B cell (primary cell): ENCODE measurements at regions not wholly inside any gene's neighbourhood (a gene's known extent, or its start where the extent isn't known, plus 50 kb on each side); places are given as distances from the start of the nearest gene placed in this dataset.

Source experiments
- ATAC-seq: fragments of 200-7000 bp; cut with Tn5 transposase; one replicate; pipeline ENCODE4 v1.10.0; 2021; ENCODE audit warnings: low read depth, mild to moderate bottlenecking, moderate number of reproducible peaks, moderate library complexity
- CTCF ChIA-PET: fragments of 350-600 bp; sonication (Branson Sonifier 250); formaldehyde crosslinking; loops from one replicate; lab custom pipeline; 2021; ENCODE audit warnings: antibody characterized with exemption, inconsistent platforms; lab: Charles Lee
- POLR2A ChIA-PET: fragments of 350-600 bp; sonication (Branson Sonifier 250); formaldehyde crosslinking; loops from one replicate; lab custom pipeline; 2021; ENCODE audit warnings: antibody characterized with exemption; lab: Charles Lee
- DNase-seq: peaks from one replicate; pipeline ENCODE4 v3.0.0; 2013
- H2AFZ ChIP-seq: 2 replicates; pipeline ENCODE4 v1.6.1; 2012; ENCODE audit warnings: mild to moderate bottlenecking, low read depth, low read length; ENCODE audit not compliant: insufficient read depth, poor library complexity, severe bottlenecking
- H3K27ac ChIP-seq, 2 donors: 1 replicate in 1 of 2; 2 replicates in 1 of 2; pipeline ENCODE4 v1.5.1; 2012 to 2013; ENCODE audit warnings: low read length in 2 of 2, mild to moderate bottlenecking in 2 of 2, moderate library complexity in 1 of 2
- H3K27me3 ChIP-seq, 4 experiments: fragments of 200-600 bp in 1 of 4; sonication (generic) in 1 of 4; replicated peaks in 1 of 4; 1 replicate in 2 of 4; 2 replicates in 2 of 4; pipeline versions ENCODE4 v1.6.1 to v1.7.0; 2013 to 2016; ENCODE audit warnings: low read length in 3 of 4, mild to moderate bottlenecking in 2 of 4, mixed read lengths in 1 of 4, moderate library complexity in 1 of 4; ENCODE audit not compliant: insufficient read depth in 4 of 4, control insufficient read depth in 3 of 4; ENCODE audit errors: control extremely low read depth in 1 of 4
- H3K36me3 ChIP-seq, 2 experiments: replicated peaks in 1 of 2; 1 replicate in 1 of 2; 2 replicates in 1 of 2; pipeline versions ENCODE4 v1.6.1 to v1.7.1; 2013; ENCODE audit warnings: low read length in 1 of 2; ENCODE audit not compliant: insufficient read depth in 2 of 2, control insufficient read depth in 1 of 2; ENCODE audit errors: control extremely low read depth in 1 of 2, extremely low read depth in 1 of 2
- H3K4me1 ChIP-seq, 2 donors: fragments of 200-600 bp in 1 of 2; sonication (generic) in 1 of 2; 1 replicate in 1 of 2; 2 replicates in 1 of 2; pipeline versions ENCODE4 v1.5.1 to v1.6.1; 2013 to 2017; ENCODE audit warnings: low read length in 2 of 2; ENCODE audit not compliant: control insufficient read depth in 2 of 2, insufficient read depth in 2 of 2
- H3K4me2 ChIP-seq: replicated peaks from 2 replicates; pipeline ENCODE3; 2012; ENCODE audit warnings: mild to moderate bottlenecking, low read depth, low read length; ENCODE audit not compliant: poor library complexity, severe bottlenecking
- H3K4me3 ChIP-seq, 5 experiments: fragments of 200-600 bp in 1 of 5; sonication (generic) in 1 of 5; 1 replicate in 3 of 5; 2 replicates in 2 of 5; pipeline versions ENCODE4 v1.5.1 to v1.7.0; 2011 to 2016; ENCODE audit warnings: low read length in 4 of 5, mild to moderate bottlenecking in 4 of 5, low read depth in 2 of 5, control low read depth in 1 of 5, moderate library complexity in 1 of 5; ENCODE audit not compliant: insufficient read depth in 1 of 5; ENCODE audit errors: control extremely low read depth in 1 of 5, extremely low read depth in 1 of 5
- H3K79me2 ChIP-seq: fragments of 200-600 bp; sonication (generic); one replicate; pipeline ENCODE4 v1.6.0; 2016; ENCODE audit warnings: low read length; ENCODE audit not compliant: control insufficient read depth, insufficient read depth
- H3K9ac ChIP-seq: fragments of 200-600 bp; sonication (generic); 2 replicates; pipeline ENCODE4 v1.6.1; 2017; ENCODE audit warnings: mild to moderate bottlenecking, low read length, moderate library complexity
- H3K9me3 ChIP-seq, 3 donors: one replicate each; pipeline versions ENCODE4 v1.6.1 to v1.7.1; 2013; ENCODE audit warnings: low read length in 2 of 3; ENCODE audit not compliant: control insufficient read depth in 2 of 3, insufficient read depth in 1 of 3; ENCODE audit errors: control extremely low read depth in 1 of 3
- H4K20me1 ChIP-seq: 2 replicates; pipeline ENCODE4 v1.6.0; 2012; ENCODE audit warnings: mild to moderate bottlenecking, low read length; ENCODE audit not compliant: insufficient read depth, control insufficient read depth, poor library complexity, severe bottlenecking
- H3K27ac Mint-ChIP-seq: one replicate; pipeline ENCODE4 v1.8.0; 2021; ENCODE audit warnings: mixed read lengths
- H3K27me3 Mint-ChIP-seq: one replicate; pipeline ENCODE4 v1.8.0; 2021; ENCODE audit warnings: mixed read lengths
- H3K4me1 Mint-ChIP-seq: one replicate; pipeline ENCODE4 v1.8.0; 2021; ENCODE audit warnings: mixed read lengths
- H3K4me3 Mint-ChIP-seq: one replicate; pipeline ENCODE4 v1.8.0; 2021; ENCODE audit warnings: mixed read lengths
- H3K9me3 Mint-ChIP-seq: one replicate; pipeline ENCODE4 v1.8.0; 2022; ENCODE audit warnings: mixed read lengths; ENCODE audit not compliant: insufficient read depth
- EZH2 ChIP-seq: IDR thresholded peaks from 2 replicates; pipeline ENCODE4 v1.6.1; 2012; ENCODE audit warnings: borderline replicate concordance, low read depth, mild to moderate bottlenecking, moderate library complexity, low read length; ENCODE audit not compliant: insufficient read depth, poor library complexity, severe bottlenecking
- WGBS: methylation state at CpG from one replicate; pipeline ENCODE4 v1.1.5; 2013; ENCODE audit warnings: missing lambda C conversion rate; ENCODE audit not compliant: insufficient coverage; 5-methylcytosine and 5-hydroxymethylcytosine counted together
- intact Hi-C: fragments of 100-400 bp; cut with micrococcal nuclease; formaldehyde crosslinking; loops from one replicate; pipeline ENCODE4 v1.10.0; 2022
- TF ChIP-seq, protein P1 (sequence below): fragments of 200-600 bp; IDR thresholded peaks from one replicate; pipeline ENCODE4 v1.8.0; 2022; ENCODE audit warnings: antibody characterized with exemption, mild to moderate bottlenecking

DNA sequence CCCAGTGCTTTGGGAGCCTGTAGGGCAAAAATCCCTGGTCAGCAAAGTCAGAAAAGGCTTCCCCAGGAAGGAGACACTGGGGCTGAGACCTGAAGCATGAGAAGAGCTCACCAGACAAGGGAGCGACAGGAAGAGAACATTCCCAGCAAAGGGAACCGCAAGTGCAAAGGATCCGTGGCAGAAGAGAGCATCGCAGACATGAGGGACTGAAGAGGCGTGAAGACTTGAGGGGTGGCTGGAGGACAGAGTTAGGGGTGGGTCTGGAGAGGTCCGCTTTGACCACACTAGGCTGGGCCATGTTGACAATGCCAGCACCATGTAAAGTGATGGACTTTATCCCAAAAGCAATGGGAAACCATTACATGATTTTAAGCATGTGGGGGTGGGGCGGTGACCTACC lies 128.1 kb upstream of the IRX3 start:
- Mint-ChIP-seq H3K9me3 (no peaks in the 10 kb centered on the region), H3K27ac (no peak overlapping the region), H3K4me1 (no peaks in the 10 kb centered on the region), H3K27me3 (peaks cover 20% of the 10 kb centered on the region), H3K4me3 (no peak overlapping the region)
- H3K27ac ChIP-seq, result no peak overlapping the region
- no peak overlapping the region for H3K4me2 ChIP-seq
- DNase-seq (no peak), ATAC-seq (no peak)
- ChIA-PET POLR2A (no interaction called here), CTCF (no interaction called here)
- no peaks in the 10 kb centered on the region for H4K20me1 ChIP-seq
- intact Hi-C loops, result no loop called here
- no peak overlapping the region for H3K4me3 ChIP-seq
- no peak overlapping the region for H3K9ac ChIP-seq
- 95% methylated on average over 7 of the region's 7 CpGs for WGBS
- no peaks in the 10 kb centered on the region for H3K4me1 ChIP-seq
- H3K36me3 ChIP-seq, result no peaks in the 10 kb centered on the region
- peaks cover 0 to 4% (median 0%) of the 10 kb centered on the region in 4 experiments for H3K27me3 ChIP-seq
- no peak overlapping the region for H2AFZ ChIP-seq
- no peak for TF ChIP-seq EZH2
- TF ChIP-seq, protein P1, sequence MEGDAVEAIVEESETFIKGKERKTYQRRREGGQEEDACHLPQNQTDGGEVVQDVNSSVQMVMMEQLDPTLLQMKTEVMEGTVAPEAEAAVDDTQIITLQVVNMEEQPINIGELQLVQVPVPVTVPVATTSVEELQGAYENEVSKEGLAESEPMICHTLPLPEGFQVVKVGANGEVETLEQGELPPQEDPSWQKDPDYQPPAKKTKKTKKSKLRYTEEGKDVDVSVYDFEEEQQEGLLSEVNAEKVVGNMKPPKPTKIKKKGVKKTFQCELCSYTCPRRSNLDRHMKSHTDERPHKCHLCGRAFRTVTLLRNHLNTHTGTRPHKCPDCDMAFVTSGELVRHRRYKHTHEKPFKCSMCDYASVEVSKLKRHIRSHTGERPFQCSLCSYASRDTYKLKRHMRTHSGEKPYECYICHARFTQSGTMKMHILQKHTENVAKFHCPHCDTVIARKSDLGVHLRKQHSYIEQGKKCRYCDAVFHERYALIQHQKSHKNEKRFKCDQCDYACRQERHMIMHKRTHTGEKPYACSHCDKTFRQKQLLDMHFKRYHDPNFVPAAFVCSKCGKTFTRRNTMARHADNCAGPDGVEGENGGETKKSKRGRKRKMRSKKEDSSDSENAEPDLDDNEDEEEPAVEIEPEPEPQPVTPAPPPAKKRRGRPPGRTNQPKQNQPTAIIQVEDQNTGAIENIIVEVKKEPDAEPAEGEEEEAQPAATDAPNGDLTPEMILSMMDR, result no peak
- no peaks in the 10 kb centered on the region for H3K79me2 ChIP-seq
- peaks cover 0 to 6% (median 0%) of the 10 kb centered on the region in 3 donors for H3K9me3 ChIP-seq

DNA sequence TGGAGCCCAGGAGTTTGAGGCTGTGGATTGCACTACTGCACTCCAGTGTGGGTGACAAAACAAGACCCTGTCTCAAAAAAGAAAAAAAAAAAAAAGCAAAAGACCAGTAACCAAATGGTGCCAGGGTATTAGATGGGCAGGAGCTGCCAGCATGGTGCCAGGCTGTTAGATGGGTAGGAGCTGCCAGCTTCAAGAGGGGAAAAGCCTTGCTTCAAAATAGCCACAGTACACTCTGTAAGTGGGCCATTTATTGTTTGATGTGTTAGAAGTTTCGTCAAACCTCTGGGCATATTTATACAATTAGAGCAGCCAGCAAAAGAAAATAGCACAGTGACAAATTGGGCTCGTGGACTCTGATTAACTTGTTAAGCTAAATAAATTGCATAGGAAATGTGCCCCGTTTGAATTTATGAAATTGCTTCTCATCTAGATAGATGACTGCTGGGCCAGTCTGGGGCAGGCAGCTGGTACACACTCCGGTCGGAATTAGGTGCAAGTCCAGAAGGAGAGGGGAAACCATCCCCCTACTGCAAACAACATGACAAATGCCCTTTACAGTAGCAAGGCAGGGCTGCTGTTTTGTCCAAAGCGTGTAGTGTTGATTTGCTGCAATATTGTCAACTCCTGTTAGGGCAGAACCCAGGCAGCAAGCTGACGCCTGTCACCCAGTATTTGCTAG lies 126.3 kb upstream of the IRX3 start:
- no peak overlapping the region for H3K27ac Mint-ChIP-seq
- H3K4me1 Mint-ChIP-seq, result no peaks in the 10 kb centered on the region
- TF ChIP-seq EZH2, result no peak
- TF ChIP-seq, protein P1, result no peak
- H3K27ac ChIP-seq, result no peak overlapping the region
- no peak for DNase-seq
- H3K9me3 Mint-ChIP-seq, result no peaks in the 10 kb centered on the region
- no peak overlapping the region for H3K9ac ChIP-seq
- no peak overlapping the region for H3K4me2 ChIP-seq
- ATAC-seq, result no peak
- H2AFZ ChIP-seq, result no peak overlapping the region
- H3K4me3 ChIP-seq, result no peak overlapping the region
- peaks cover 0 to 6% (median 0%) of the 10 kb centered on the region in 3 donors for H3K9me3 ChIP-seq
- ChIA-PET CTCF (no interaction called here), POLR2A (no interaction called here)
- H3K27me3 Mint-ChIP-seq, result peaks cover 22% of the 10 kb centered on the region
- no peaks in the 10 kb centered on the region for H3K36me3 ChIP-seq
- WGBS, result 96% methylated on average over 4 of the region's 7 CpGs
- H3K4me3 Mint-ChIP-seq, result no peak overlapping the region
- H3K27me3 ChIP-seq, result peaks cover 0 to 4% (median 0%) of the 10 kb centered on the region in 4 experiments
- intact Hi-C loops, result no loop called here
- H3K79me2 ChIP-seq, result no peaks in the 10 kb centered on the region
- H4K20me1 ChIP-seq, result no peaks in the 10 kb centered on the region
- no peaks in the 10 kb centered on the region for H3K4me1 ChIP-seq
